ENCODE measurements at regions not wholly inside any gene's neighbourhood (a gene's known extent, or its start where the extent isn't known, plus 50 kb on each side); places are given as distances from the start of the nearest gene placed in this dataset.

- no peak for DNase-seq (ENCODE audit: extremely low spot score in 2 of 2)
- TF ChIP-seq POLR2AphosphoS5 (IDR thresholded peaks at IDR 0.05; ENCODE audit: insufficient read depth in 1 of 2, low read depth in 1 of 2): no peak
- no peak for TF ChIP-seq CTCF (IDR thresholded peaks at IDR 0.05)
- TF ChIP-seq POLR2A (IDR thresholded peaks at IDR 0.05): no peak
- Histone ChIP-seq H3K27ac (no peak overlapping the region), H3K4me3 (no peak overlapping the region), H3K36me3 (no peaks in the 10 kb centered on the region), H3K4me1 (no peaks in the 10 kb centered on the region), H3K9me3 (no peaks in the 10 kb centered on the region), H3K27me3 (no peaks in the 10 kb centered on the region)
- intact Hi-C loops (cut with DNase I): no loop called here
Observed at GRCh38 chr12:5348057-5348456, 83.9 kb upstream of the NTF3 start.

- no peak for DNase-seq (ENCODE audit: extremely low spot score in 2 of 2)
Observed at GRCh38 chr12:5348491-5348890, 83.4 kb upstream of the NTF3 start.

GRCh38 chr12:5364036-5364770, 67.7 kb upstream of the NTF3 start:
- intact Hi-C loops (cut with DNase I): no loop called here
- no peak overlapping the region for H3K4me3 ChIP-seq
- H3K27me3 ChIP-seq: no peaks in the 10 kb centered on the region
- H3K4me1 ChIP-seq: no peaks in the 10 kb centered on the region
- H3K9me3 ChIP-seq: no peaks in the 10 kb centered on the region
- H3K36me3 ChIP-seq: no peaks in the 10 kb centered on the region
- DNase-seq (ENCODE audit: extremely low spot score in 2 of 2): no peak
- no peak overlapping the region for H3K27ac ChIP-seq
- no peak for TF ChIP-seq POLR2AphosphoS5 (IDR thresholded peaks at IDR 0.05; ENCODE audit: insufficient read depth in 1 of 2, low read depth in 1 of 2)
- no peak for TF ChIP-seq CTCF (IDR thresholded peaks at IDR 0.05)
- no peak for TF ChIP-seq POLR2A (IDR thresholded peaks at IDR 0.05)

More at GRCh38 chr12:5348491-5348890, 83.4 kb upstream of the NTF3 start:
- Histone ChIP-seq H3K27me3 (no peaks in the 10 kb centered on the region), H3K4me1 (no peaks in the 10 kb centered on the region), H3K36me3 (no peaks in the 10 kb centered on the region), H3K4me3 (no peak overlapping the region), H3K27ac (no peak overlapping the region), H3K9me3 (no peaks in the 10 kb centered on the region)
- intact Hi-C loops (cut with DNase I): no loop called here
- TF ChIP-seq CTCF (IDR thresholded peaks at IDR 0.05): no peak
- no peak for TF ChIP-seq POLR2AphosphoS5 (IDR thresholded peaks at IDR 0.05; ENCODE audit: insufficient read depth in 1 of 2, low read depth in 1 of 2)
- no peak for TF ChIP-seq POLR2A (IDR thresholded peaks at IDR 0.05)

GRCh38 chr12:5369298-5369697, 62.6 kb upstream of the NTF3 start:
- H3K36me3 ChIP-seq: no peaks in the 10 kb centered on the region
- TF ChIP-seq POLR2A (IDR thresholded peaks at IDR 0.05): no peak
- TF ChIP-seq POLR2AphosphoS5 (IDR thresholded peaks at IDR 0.05; ENCODE audit: insufficient read depth in 1 of 2, low read depth in 1 of 2): no peak
- intact Hi-C loops (cut with DNase I): no loop called here
- H3K4me3 ChIP-seq: no peak overlapping the region
- DNase-seq (ENCODE audit: extremely low spot score in 2 of 2): no peak
- H3K27me3 ChIP-seq: no peaks in the 10 kb centered on the region
- H3K27ac ChIP-seq: no peak overlapping the region
- no peaks in the 10 kb centered on the region for H3K4me1 ChIP-seq
- no peaks in the 10 kb centered on the region for H3K9me3 ChIP-seq

- TF ChIP-seq POLR2A (IDR thresholded peaks at IDR 0.05) (no peak), CTCF (IDR thresholded peaks at IDR 0.05) (no peak), POLR2AphosphoS5 (IDR thresholded peaks at IDR 0.05; ENCODE audit: insufficient read depth in 1 of 2, low read depth in 1 of 2) (no peak)
- H3K9me3 ChIP-seq: no peaks in the 10 kb centered on the region
Observed at GRCh38 chr12:5371631-5372030, 60.3 kb upstream of the NTF3 start.

More at GRCh38 chr12:5371631-5372030, 60.3 kb upstream of the NTF3 start:
- no peaks in the 10 kb centered on the region for H3K36me3 ChIP-seq
- H3K27me3 ChIP-seq: no peaks in the 10 kb centered on the region
- H3K4me3 ChIP-seq: no peak overlapping the region
- DNase-seq (ENCODE audit: extremely low spot score in 2 of 2): no peak
- H3K27ac ChIP-seq: no peak overlapping the region
- no peaks in the 10 kb centered on the region for H3K4me1 ChIP-seq
- intact Hi-C loops (cut with DNase I): no loop called here
